ENCODE measurements at regions not wholly inside any gene's neighbourhood (a gene's known extent, or its start where the extent isn't known, plus 50 kb on each side); places are given as distances from the start of the nearest gene placed in this dataset.

GRCh38 chr12:127401005-127401404 lies 866.0 kb upstream of the TMEM132C start:
- no peak overlapping the region for H3K27ac Mint-ChIP-seq
- H3K4me1 Mint-ChIP-seq (ENCODE audit: low read depth): peaks cover 11% of the 10 kb centered on the region
- no peaks in the 10 kb centered on the region for H3K36me3 Mint-ChIP-seq (ENCODE audit: insufficient read depth)
- TF ChIP-seq CTCF (IDR thresholded peaks at IDR 0.05; ENCODE audit: unreplicated experiment): no peak
- peaks cover 6% of the 10 kb centered on the region for H3K27me3 Mint-ChIP-seq
- no peak overlapping the region for H3K4me3 Mint-ChIP-seq (ENCODE audit: low read depth)
- H3K9me3 Mint-ChIP-seq (ENCODE audit: low read depth): no peaks in the 10 kb centered on the region
- no peak for DNase-seq (ENCODE audit: low spot score, unreplicated experiment)

- Mint-ChIP-seq H3K9me3 (ENCODE audit: low read depth) (no peaks in the 10 kb centered on the region), H3K27me3 (peaks cover 6% of the 10 kb centered on the region), H3K4me1 (ENCODE audit: low read depth) (peaks cover 11% of the 10 kb centered on the region), H3K36me3 (ENCODE audit: insufficient read depth) (no peaks in the 10 kb centered on the region), H3K4me3 (ENCODE audit: low read depth) (no peak overlapping the region), H3K27ac (no peak overlapping the region)
- TF ChIP-seq CTCF (IDR thresholded peaks at IDR 0.05; ENCODE audit: unreplicated experiment): no peak
- no peak for DNase-seq (ENCODE audit: low spot score, unreplicated experiment)
Measured at GRCh38 chr12:127401536-127401935, 865.4 kb upstream of the TMEM132C start.

GRCh38 chr12:127411166-127411915 lies 855.6 kb upstream of the TMEM132C start:
- Mint-ChIP-seq H3K9me3 (ENCODE audit: low read depth) (no peaks in the 10 kb centered on the region), H3K27me3 (peaks cover 7% of the 10 kb centered on the region), H3K4me1 (ENCODE audit: low read depth) (peaks cover 14% of the 10 kb centered on the region), H3K27ac (no peak overlapping the region), H3K36me3 (ENCODE audit: insufficient read depth) (no peaks in the 10 kb centered on the region), H3K4me3 (ENCODE audit: low read depth) (no peak overlapping the region)
- no peak for DNase-seq (ENCODE audit: low spot score, unreplicated experiment)
- TF ChIP-seq CTCF (IDR thresholded peaks at IDR 0.05; ENCODE audit: unreplicated experiment): no peak

GRCh38 chr12:127411981-127412380 lies 855.0 kb upstream of the TMEM132C start:
- TF ChIP-seq CTCF (IDR thresholded peaks at IDR 0.05; ENCODE audit: unreplicated experiment): no peak
- no peaks in the 10 kb centered on the region for H3K36me3 Mint-ChIP-seq (ENCODE audit: insufficient read depth)

GRCh38 chr12:127412866-127413265 lies 854.1 kb upstream of the TMEM132C start:
- Mint-ChIP-seq H3K36me3 (ENCODE audit: insufficient read depth) (peaks cover 1% of the 10 kb centered on the region), H3K27me3 (peaks cover 7% of the 10 kb centered on the region), H3K4me3 (ENCODE audit: low read depth) (no peak overlapping the region), H3K27ac (no peak overlapping the region), H3K9me3 (ENCODE audit: low read depth) (no peaks in the 10 kb centered on the region), H3K4me1 (ENCODE audit: low read depth) (peaks cover 15% of the 10 kb centered on the region)
- DNase-seq (ENCODE audit: low spot score, unreplicated experiment): no peak
- no peak for TF ChIP-seq CTCF (IDR thresholded peaks at IDR 0.05; ENCODE audit: unreplicated experiment)

More at GRCh38 chr12:127411981-127412380, 855.0 kb upstream of the TMEM132C start:
- Mint-ChIP-seq H3K27ac (no peak overlapping the region), H3K4me1 (ENCODE audit: low read depth) (peaks cover 15% of the 10 kb centered on the region), H3K9me3 (ENCODE audit: low read depth) (no peaks in the 10 kb centered on the region), H3K4me3 (ENCODE audit: low read depth) (no peak overlapping the region), H3K27me3 (peaks cover 7% of the 10 kb centered on the region)
- DNase-seq (ENCODE audit: low spot score, unreplicated experiment): no peak

Measured in progenitor cell of endocrine pancreas (in vitro differentiated cells).